T-helper 17 cell (primary cell): ENCODE measurements at regions not wholly inside any gene's neighbourhood (a gene's known extent, or its start where the extent isn't known, plus 50 kb on each side); places are given as distances from the start of the nearest gene placed in this dataset.
"Not testable (repeated sequence)": the region's sequence is repeated elsewhere in the genome, so short reads cannot be mapped to it uniquely, and the experiment has no call there.

ENCODE experiments used
- ATAC-seq: fragments of 150-1000 bp; cut with Tn5 transposase; 2 replicates; pipeline ENCODE4 v1.10.0; 2021; ENCODE audit warnings: mild to moderate bottlenecking, moderate library complexity
- DNase-seq, 3 donors: peaks; one replicate each; pipeline versions ENCODE4 v3.0.0 to v3.0.0-alpha.2; 2020 to 2021
- H3K9me3 ChIP-seq: one replicate; pipeline ENCODE4 v1.7.0; 2013; ENCODE audit warnings: low read length, mild to moderate bottlenecking; ENCODE audit not compliant: control insufficient read depth, poor library complexity, severe bottlenecking
- H3K27ac Mint-ChIP-seq: one replicate; pipeline ENCODE4 v1.8.0; 2022; ENCODE audit warnings: mild to moderate bottlenecking, moderate library complexity, mixed read lengths
- H3K27me3 Mint-ChIP-seq: one replicate; pipeline ENCODE4 v1.8.0; 2022; ENCODE audit warnings: mixed read lengths
- H3K36me3 Mint-ChIP-seq: one replicate; pipeline ENCODE4 v1.8.0; 2022; ENCODE audit warnings: low read depth, mixed read lengths
- H3K4me1 Mint-ChIP-seq: one replicate; pipeline ENCODE4 v1.8.0; 2022; ENCODE audit warnings: mild to moderate bottlenecking, mixed read lengths
- H3K4me3 Mint-ChIP-seq: one replicate; pipeline ENCODE4 v1.8.0; 2022; ENCODE audit warnings: mild to moderate bottlenecking, moderate library complexity, mixed read lengths

- Mint-ChIP-seq H3K4me3 (no peak overlapping the region), H3K4me1 (no peaks in the 10 kb centered on the region), H3K36me3 (no peaks in the 10 kb centered on the region), H3K27ac (no peak overlapping the region), H3K27me3 (no peaks in the 10 kb centered on the region)
- H3K9me3 ChIP-seq, result no peaks in the 10 kb centered on the region
- ATAC-seq, result no peak
- no peak for DNase-seq
Measured at GRCh38 chr17:70717042-70717441, 547.7 kb downstream of the KCNJ2 start.

GRCh38 chr17:70736375-70736957 lies 567.1 kb downstream of the KCNJ2 start:
- H3K36me3 Mint-ChIP-seq, result no peaks in the 10 kb centered on the region
- ATAC-seq, result no peak
- H3K4me1 Mint-ChIP-seq, result no peaks in the 10 kb centered on the region
- no peaks in the 10 kb centered on the region for H3K9me3 ChIP-seq
- DNase-seq, result no peak
- H3K27ac Mint-ChIP-seq, result no peak overlapping the region
- no peak overlapping the region for H3K4me3 Mint-ChIP-seq
- H3K27me3 Mint-ChIP-seq, result no peaks in the 10 kb centered on the region

GRCh38 chr17:70739065-70739464 lies 569.7 kb downstream of the KCNJ2 start:
- ATAC-seq, result no peak
- DNase-seq, result no peak
- H3K27ac Mint-ChIP-seq, result no peak overlapping the region
- H3K27me3 Mint-ChIP-seq, result no peaks in the 10 kb centered on the region
- H3K4me1 Mint-ChIP-seq, result no peaks in the 10 kb centered on the region
- H3K36me3 Mint-ChIP-seq, result no peaks in the 10 kb centered on the region
- no peak overlapping the region for H3K4me3 Mint-ChIP-seq
- H3K9me3 ChIP-seq, result no peaks in the 10 kb centered on the region

GRCh38 chr17:70746574-70746973 lies 577.2 kb downstream of the KCNJ2 start:
- not testable (repeated sequence) for H3K9me3 ChIP-seq, ATAC-seq, H3K27ac Mint-ChIP-seq, H3K36me3 Mint-ChIP-seq, H3K4me3 Mint-ChIP-seq, H3K27me3 Mint-ChIP-seq, H3K4me1 Mint-ChIP-seq, DNase-seq

GRCh38 chr17:70750983-70751382 lies 581.7 kb downstream of the KCNJ2 start:
- no peaks in the 10 kb centered on the region for H3K36me3 Mint-ChIP-seq
- H3K27me3 Mint-ChIP-seq, result no peaks in the 10 kb centered on the region
- no peak for ATAC-seq
- no peak overlapping the region for H3K27ac Mint-ChIP-seq
- H3K9me3 ChIP-seq, result no peaks in the 10 kb centered on the region
- no peak for DNase-seq
- H3K4me1 Mint-ChIP-seq, result no peaks in the 10 kb centered on the region
- H3K4me3 Mint-ChIP-seq, result no peak overlapping the region

GRCh38 chr17:70752461-70752860 lies 583.1 kb downstream of the KCNJ2 start:
- not testable (repeated sequence) for ATAC-seq, H3K4me1 Mint-ChIP-seq, H3K27ac Mint-ChIP-seq, H3K27me3 Mint-ChIP-seq, DNase-seq, H3K36me3 Mint-ChIP-seq, H3K9me3 ChIP-seq, H3K4me3 Mint-ChIP-seq

- Mint-ChIP-seq H3K4me3 (no peak overlapping the region), H3K27ac (no peak overlapping the region), H3K27me3 (no peaks in the 10 kb centered on the region), H3K4me1 (no peaks in the 10 kb centered on the region), H3K36me3 (no peaks in the 10 kb centered on the region)
- no peaks in the 10 kb centered on the region for H3K9me3 ChIP-seq
- ATAC-seq (no peak), DNase-seq (no peak)
Measured at GRCh38 chr17:70752966-70753467, 583.7 kb downstream of the KCNJ2 start.

GRCh38 chr17:70763018-70763417 lies 593.7 kb downstream of the KCNJ2 start:
- ATAC-seq, result no peak
- DNase-seq, result no peak
- no peaks in the 10 kb centered on the region for H3K9me3 ChIP-seq
- no peak overlapping the region for H3K4me3 Mint-ChIP-seq
- H3K27me3 Mint-ChIP-seq, result no peaks in the 10 kb centered on the region
- no peaks in the 10 kb centered on the region for H3K36me3 Mint-ChIP-seq
- H3K27ac Mint-ChIP-seq, result no peak overlapping the region
- H3K4me1 Mint-ChIP-seq, result no peaks in the 10 kb centered on the region

GRCh38 chr17:70767102-70767701 lies 597.9 kb downstream of the KCNJ2 start:
- Mint-ChIP-seq H3K27ac (no peak overlapping the region), H3K4me1 (no peaks in the 10 kb centered on the region)

GRCh38 chr17:70769956-70770355 lies 600.6 kb downstream of the KCNJ2 start:
- no peak for DNase-seq
- no peak overlapping the region for H3K27ac Mint-ChIP-seq
- no peaks in the 10 kb centered on the region for H3K36me3 Mint-ChIP-seq
- no peaks in the 10 kb centered on the region for H3K4me1 Mint-ChIP-seq
- no peak overlapping the region for H3K4me3 Mint-ChIP-seq
- no peaks in the 10 kb centered on the region for H3K9me3 ChIP-seq
- H3K27me3 Mint-ChIP-seq, result peaks cover 4% of the 10 kb centered on the region
- no peak for ATAC-seq

More at GRCh38 chr17:70767102-70767701, 597.9 kb downstream of the KCNJ2 start:
- Mint-ChIP-seq H3K4me3 (no peak overlapping the region), H3K27me3 (peaks cover 4% of the 10 kb centered on the region), H3K36me3 (no peaks in the 10 kb centered on the region)
- ATAC-seq, result no peak
- DNase-seq, result no peak
- no peaks in the 10 kb centered on the region for H3K9me3 ChIP-seq

GRCh38 chr17:70771804-70772386 lies 602.6 kb downstream of the KCNJ2 start:
- H3K36me3 Mint-ChIP-seq, result no peaks in the 10 kb centered on the region
- ATAC-seq, result no peak
- H3K27me3 Mint-ChIP-seq, result peaks cover 4% of the 10 kb centered on the region
- no peak overlapping the region for H3K4me3 Mint-ChIP-seq
- no peaks in the 10 kb centered on the region for H3K9me3 ChIP-seq
- H3K4me1 Mint-ChIP-seq, result no peaks in the 10 kb centered on the region
- DNase-seq, result no peak
- H3K27ac Mint-ChIP-seq, result no peak overlapping the region

- H3K27ac Mint-ChIP-seq, result no peak overlapping the region
- no peak overlapping the region for H3K4me3 Mint-ChIP-seq
- H3K9me3 ChIP-seq, result no peaks in the 10 kb centered on the region
- H3K36me3 Mint-ChIP-seq, result no peaks in the 10 kb centered on the region
- H3K27me3 Mint-ChIP-seq, result peaks cover 4% of the 10 kb centered on the region
- no peaks in the 10 kb centered on the region for H3K4me1 Mint-ChIP-seq
- no peak for ATAC-seq
- no peak for DNase-seq
Measured at GRCh38 chr17:70772761-70773160, 603.4 kb downstream of the KCNJ2 start.

- H3K9me3 ChIP-seq, result no peaks in the 10 kb centered on the region
- Mint-ChIP-seq H3K4me3 (no peak overlapping the region), H3K4me1 (no peaks in the 10 kb centered on the region), H3K27me3 (peaks cover 4% of the 10 kb centered on the region), H3K27ac (no peak overlapping the region), H3K36me3 (no peaks in the 10 kb centered on the region)
- ATAC-seq (no peak), DNase-seq (no peak)
Measured at GRCh38 chr17:70773258-70773657, 603.9 kb downstream of the KCNJ2 start.
